ENCODE measurements at regions not wholly inside any gene's neighbourhood (a gene's known extent, or its start where the extent isn't known, plus 50 kb on each side); places are given as distances from the start of the nearest gene placed in this dataset.

DNA sequence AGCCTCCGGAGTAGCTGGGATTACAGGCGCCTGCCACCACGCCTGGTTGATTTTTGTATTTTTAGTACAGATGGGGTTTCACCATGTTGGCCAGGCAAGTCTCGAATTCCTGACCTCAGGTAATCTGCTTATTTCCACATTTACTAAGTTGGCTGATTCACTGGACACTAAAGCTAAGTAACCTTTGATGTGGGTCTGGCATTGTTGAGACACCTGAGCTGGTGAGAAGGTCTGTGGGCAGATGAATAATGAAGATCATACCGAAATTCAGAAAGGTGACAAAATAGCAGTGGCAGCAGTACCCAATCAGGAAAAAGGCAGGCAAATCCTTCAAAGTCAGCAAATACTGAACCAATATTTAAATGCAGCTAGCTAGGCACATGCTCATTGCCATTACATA lies 210.6 kb upstream of the ZNF608 start:
- no peak for TF ChIP-seq CTCF (IDR thresholded peaks at IDR 0.05 in 2 of 3, conservative IDR thresholded peaks at IDR 0.05 in 1 of 3; ENCODE audit: control insufficient read depth in 2 of 3, extremely low read depth in 1 of 3, insufficient read depth in 1 of 3, low read depth in 3 of 3, low read length in 3 of 3)
- TF ChIP-seq MEF2A (IDR thresholded peaks at IDR 0.05; ENCODE audit: insufficient read depth, low read depth, low read length): no peak

All from GM12878 (cell line).